ENCODE measurements at regions not wholly inside any gene's neighbourhood (a gene's known extent, or its start where the extent isn't known, plus 50 kb on each side); places are given as distances from the start of the nearest gene placed in this dataset.

DNA sequence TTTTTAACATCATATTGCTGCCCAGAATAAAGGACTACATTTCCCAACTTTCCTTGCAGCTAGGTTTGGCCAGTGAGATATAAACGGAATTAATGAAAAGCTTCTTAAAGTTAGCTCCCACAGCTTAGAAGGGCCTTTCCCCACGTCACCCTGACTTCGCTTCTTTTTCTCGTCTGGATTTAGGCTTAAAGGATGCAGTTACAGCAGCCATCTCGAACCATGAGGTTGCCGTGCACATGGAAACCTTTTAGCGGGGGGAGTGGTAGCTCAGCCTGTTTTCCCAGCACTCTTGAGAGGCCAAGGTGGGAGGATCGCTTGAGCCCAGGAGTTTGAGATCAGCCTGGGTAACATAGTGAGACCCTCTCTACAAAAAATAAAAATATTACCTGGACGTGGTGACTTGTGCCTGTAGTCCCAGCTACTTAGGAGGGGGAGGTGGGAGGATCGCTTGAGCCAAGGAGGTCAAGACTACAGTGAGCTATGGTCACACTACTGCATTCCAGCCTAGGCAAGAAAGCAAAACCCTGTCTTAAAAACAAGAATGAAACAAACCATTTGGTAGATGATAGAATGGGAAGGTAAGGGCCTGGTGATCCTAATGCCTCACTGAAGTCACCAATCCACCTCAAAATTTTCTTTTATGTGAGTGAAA is 64.3 kb upstream of the C1GALT1 start:
- no peak for ATAC-seq
- H3K9me3 ChIP-seq, result no peaks in the 10 kb centered on the region
- H3K36me3 ChIP-seq (ENCODE audit: low read depth), result no peaks in the 10 kb centered on the region
- H3K4me1 ChIP-seq (ENCODE audit: low read depth), result peaks cover 5% of the 10 kb centered on the region
- no peak for DNase-seq
- TF ChIP-seq, protein P1, sequence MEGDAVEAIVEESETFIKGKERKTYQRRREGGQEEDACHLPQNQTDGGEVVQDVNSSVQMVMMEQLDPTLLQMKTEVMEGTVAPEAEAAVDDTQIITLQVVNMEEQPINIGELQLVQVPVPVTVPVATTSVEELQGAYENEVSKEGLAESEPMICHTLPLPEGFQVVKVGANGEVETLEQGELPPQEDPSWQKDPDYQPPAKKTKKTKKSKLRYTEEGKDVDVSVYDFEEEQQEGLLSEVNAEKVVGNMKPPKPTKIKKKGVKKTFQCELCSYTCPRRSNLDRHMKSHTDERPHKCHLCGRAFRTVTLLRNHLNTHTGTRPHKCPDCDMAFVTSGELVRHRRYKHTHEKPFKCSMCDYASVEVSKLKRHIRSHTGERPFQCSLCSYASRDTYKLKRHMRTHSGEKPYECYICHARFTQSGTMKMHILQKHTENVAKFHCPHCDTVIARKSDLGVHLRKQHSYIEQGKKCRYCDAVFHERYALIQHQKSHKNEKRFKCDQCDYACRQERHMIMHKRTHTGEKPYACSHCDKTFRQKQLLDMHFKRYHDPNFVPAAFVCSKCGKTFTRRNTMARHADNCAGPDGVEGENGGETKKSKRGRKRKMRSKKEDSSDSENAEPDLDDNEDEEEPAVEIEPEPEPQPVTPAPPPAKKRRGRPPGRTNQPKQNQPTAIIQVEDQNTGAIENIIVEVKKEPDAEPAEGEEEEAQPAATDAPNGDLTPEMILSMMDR (IDR thresholded peaks at IDR 0.05), result no peak
- intact Hi-C loops (cut with DNase I, micrococcal nuclease), result no loop called here
- H3K4me3 ChIP-seq, result no peak overlapping the region

DNA sequence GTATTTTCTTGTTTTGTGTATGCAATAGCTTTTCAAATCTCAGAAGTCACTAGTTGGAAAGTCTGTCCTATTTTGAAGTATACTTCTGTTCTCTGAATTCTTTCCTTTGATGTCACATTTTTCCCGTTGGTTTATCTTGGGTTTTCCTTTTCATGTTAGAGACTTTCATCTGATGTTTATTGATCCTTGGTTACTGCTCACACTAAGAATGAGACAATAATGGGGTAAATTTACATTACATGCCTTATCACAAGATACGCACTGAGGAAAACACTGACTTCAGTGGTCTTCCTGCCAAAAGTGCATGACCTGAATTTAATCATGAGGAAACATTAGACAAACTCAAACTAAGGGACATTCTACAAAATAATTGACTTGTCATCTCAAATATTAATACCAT is 63.5 kb upstream of the C1GALT1 start:
- H3K9me3 ChIP-seq, result no peaks in the 10 kb centered on the region
- H3K4me3 ChIP-seq, result no peak overlapping the region
- intact Hi-C loops (cut with DNase I, micrococcal nuclease), result no loop called here
- ATAC-seq, result no peak
- peaks cover 5% of the 10 kb centered on the region for H3K4me1 ChIP-seq (ENCODE audit: low read depth)
- TF ChIP-seq, protein P1 (IDR thresholded peaks at IDR 0.05), result no peak
- H3K36me3 ChIP-seq (ENCODE audit: low read depth), result no peaks in the 10 kb centered on the region
- no peak for DNase-seq

DNA sequence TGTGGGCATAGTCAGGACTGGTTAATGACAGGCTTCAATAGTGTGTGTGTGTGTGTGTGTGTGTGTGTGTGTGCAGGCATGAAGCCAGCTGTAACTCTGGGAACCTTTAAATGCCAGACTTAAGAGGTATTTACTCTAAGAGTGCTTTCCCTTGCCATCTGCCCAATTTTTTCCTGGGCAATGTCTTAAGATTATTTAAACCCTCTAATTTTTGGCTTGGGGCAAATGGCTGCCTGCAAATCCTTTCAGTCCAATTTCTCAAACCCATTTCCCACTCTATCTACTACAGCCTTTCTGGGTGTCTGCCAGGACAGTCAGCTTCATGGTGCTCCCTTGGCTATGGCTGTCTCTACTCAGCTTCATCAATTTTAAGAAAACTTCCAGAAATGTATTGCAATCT is 62.6 kb upstream of the C1GALT1 start:
- H3K36me3 ChIP-seq (ENCODE audit: low read depth), result no peaks in the 10 kb centered on the region
- peak; percentile 40 for ATAC-seq
- intact Hi-C loops (cut with DNase I, micrococcal nuclease), result no loop called here

DNA sequence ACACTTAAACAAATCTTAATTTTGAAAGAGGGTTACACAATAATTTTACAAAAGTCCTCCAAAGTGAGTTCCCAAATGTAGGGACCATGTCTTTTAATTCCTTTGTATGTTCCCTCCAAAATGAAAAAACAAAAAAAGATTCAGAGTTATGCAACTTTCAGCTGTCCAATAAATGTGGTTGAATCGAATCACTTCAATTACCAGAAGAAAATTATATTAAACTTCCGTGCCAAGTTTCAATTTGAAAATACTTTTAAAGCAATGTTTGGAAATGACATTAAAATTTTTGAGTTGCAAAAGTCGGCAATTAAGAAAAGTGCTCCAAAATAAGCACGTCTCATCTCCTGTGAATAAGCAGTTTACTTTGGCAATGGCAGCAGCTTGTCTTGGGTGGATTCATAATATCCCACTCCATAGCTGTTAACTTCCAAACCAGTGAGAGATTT is 60.3 kb upstream of the C1GALT1 start:
- no peak overlapping the region for H3K4me3 ChIP-seq
- peaks cover 2% of the 10 kb centered on the region for H3K4me1 ChIP-seq (ENCODE audit: low read depth)
- DNase-seq, result no peak
- intact Hi-C loops (cut with DNase I, micrococcal nuclease), result no loop called here
- no peak for ATAC-seq
- no peaks in the 10 kb centered on the region for H3K9me3 ChIP-seq
- TF ChIP-seq, protein P1 (IDR thresholded peaks at IDR 0.05), result no peak
- H3K36me3 ChIP-seq (ENCODE audit: low read depth), result no peaks in the 10 kb centered on the region

More for the DNA sequence above, 62.6 kb upstream of the C1GALT1 start:
- Histone ChIP-seq H3K9me3 (no peaks in the 10 kb centered on the region), H3K4me1 (ENCODE audit: low read depth) (peaks cover 5% of the 10 kb centered on the region), H3K4me3 (no peak overlapping the region)
- TF ChIP-seq, protein P1 (IDR thresholded peaks at IDR 0.05), result no peak
- peak in 1 of 3 donors; percentile 19 for DNase-seq

DNA sequence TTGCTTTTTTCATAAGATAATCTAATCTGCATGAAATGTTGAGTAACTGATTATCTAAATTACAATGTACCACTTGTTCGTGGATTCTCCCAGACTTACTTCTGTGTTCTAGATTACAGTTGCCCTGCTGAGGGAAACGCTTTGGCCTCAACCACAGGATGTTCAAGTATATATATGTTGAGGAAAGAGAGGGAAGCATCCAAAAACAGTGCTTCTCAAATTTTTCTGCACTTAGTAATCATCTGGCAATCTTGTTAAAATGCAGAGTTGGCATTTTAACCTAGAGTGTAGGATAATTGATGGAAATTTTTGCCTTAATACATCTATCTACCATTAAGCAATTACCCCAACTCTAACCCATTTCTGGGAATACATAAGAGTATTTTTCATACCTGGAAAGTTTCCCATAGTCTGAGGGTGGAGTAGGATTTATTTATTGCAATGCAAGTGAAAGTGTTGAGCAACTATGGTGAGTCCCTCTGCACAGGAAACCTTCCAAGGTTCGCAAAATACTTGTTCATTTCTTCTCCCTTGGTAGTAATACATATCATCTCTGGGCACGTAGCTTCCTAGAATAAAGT is 59.6 kb upstream of the C1GALT1 start:
- no peak for DNase-seq
- ATAC-seq, result peak; percentile 51
- no peaks in the 10 kb centered on the region for H3K36me3 ChIP-seq (ENCODE audit: low read depth)
- intact Hi-C loops (cut with DNase I, micrococcal nuclease), result no loop called here
- TF ChIP-seq, protein P1 (IDR thresholded peaks at IDR 0.05), result no peak
- H3K4me3 ChIP-seq, result no peak overlapping the region
- H3K4me1 ChIP-seq (ENCODE audit: low read depth), result peaks cover 3% of the 10 kb centered on the region
- H3K9me3 ChIP-seq, result no peaks in the 10 kb centered on the region

Measured in mucosa of descending colon (tissue), 3 donors.